A673 (cell line): ENCODE measurements at regions not wholly inside any gene's neighbourhood (a gene's known extent, or its start where the extent isn't known, plus 50 kb on each side); places are given as distances from the start of the nearest gene placed in this dataset.

ENCODE experiments used
- CTCF ChIP-seq: fragments of 300-800, 200-600 bp; sonication (generic); conservative IDR thresholded peaks from 2 replicates; pipeline ENCODE4 v1.5.1; 2017; ENCODE audit warnings: low read depth, mild to moderate bottlenecking, antibody characterized with exemption, low read length, moderate library complexity, mixed read lengths
- EZH2 ChIP-seq: fragments of 200-600 bp; sonication (generic); IDR thresholded peaks from 2 replicates; pipeline ENCODE4 v1.6.1; 2017; ENCODE audit warnings: borderline replicate concordance, low read depth, mild to moderate bottlenecking, mixed read lengths, antibody characterized with exemption, low read length; ENCODE audit not compliant: poor library complexity, severe bottlenecking

- no peak for TF ChIP-seq CTCF
- no peak for TF ChIP-seq EZH2
Observed at GRCh38 chr3:25156626-25157025, 271.4 kb upstream of the RARB start.
